Transverse colon (tissue), 4 donors: ENCODE measurements at regions not wholly inside any gene's neighbourhood (a gene's known extent, or its start where the extent isn't known, plus 50 kb on each side); places are given as distances from the start of the nearest gene placed in this dataset.

ENCODE experiments used
- DNase-seq: peaks from one replicate; pipeline ENCODE4 v3.0.0-alpha.2; 2019
- H3K27ac ChIP-seq, 4 donors: fragments of 200-600 bp; sonication (generic); 2 replicates each; pipeline ENCODE4 v1.5.1; 2016 to 2018; ENCODE audit warnings: inconsistent platforms in 4 of 4
- H3K27me3 ChIP-seq: fragments of 200-600 bp; sonication (generic); 2 replicates; pipeline ENCODE4 v1.5.1; 2017; ENCODE audit warnings: inconsistent platforms
- H3K36me3 ChIP-seq, 4 donors: fragments of 200-600 bp; sonication (generic); 2 replicates each; pipeline ENCODE4 v1.5.1; 2017 to 2019; ENCODE audit warnings: inconsistent platforms in 4 of 4
- H3K4me1 ChIP-seq, 4 donors: fragments of 200-600 bp; sonication (generic); 2 replicates each; pipeline ENCODE4 v1.5.1; 2017 to 2020; ENCODE audit warnings: inconsistent platforms in 4 of 4
- H3K4me3 ChIP-seq, 4 donors: fragments of 200-600 bp; sonication (generic); 1 replicate in 1 of 4; 2 replicates in 3 of 4; pipeline versions ENCODE4 v1.5.1 to v1.6.1; 2017 to 2019; ENCODE audit warnings: inconsistent platforms in 4 of 4
- H3K9me3 ChIP-seq, 2 donors: fragments of 200-600 bp; sonication (generic); 2 replicates each; pipeline ENCODE4 v1.5.1; 2017 to 2019; ENCODE audit warnings: inconsistent platforms in 2 of 2
- CTCF ChIP-seq, 5 experiments: fragments of 200-600 bp in 3 of 5; fragments of 450-650 bp in 2 of 5; sonication (generic) in 3 of 5; IDR thresholded peaks; 1 replicate in 2 of 5; 2 replicates in 3 of 5; pipeline ENCODE4 v1.5.1; 2016 to 2017; ENCODE audit warnings: antibody characterized with exemption in 5 of 5, inconsistent platforms in 3 of 5, mild to moderate bottlenecking in 2 of 5, moderate library complexity in 1 of 5
- EP300 ChIP-seq: sonication (generic); formaldehyde crosslinking; IDR thresholded peaks from one replicate; pipeline ENCODE4 v1.6.1; 2017; ENCODE audit warnings: antibody characterized with exemption, low read depth
- POLR2A ChIP-seq: fragments of 450-650 bp; IDR thresholded peaks from one replicate; pipeline ENCODE4 v1.6.1; 2016; ENCODE audit warnings: antibody characterized with exemption, mild to moderate bottlenecking, moderate library complexity
- POLR2AphosphoS5 ChIP-seq, 3 donors: sonication (generic); formaldehyde crosslinking; IDR thresholded peaks; one replicate each; pipeline ENCODE4 v1.6.1; 2016; ENCODE audit warnings: antibody characterized with exemption in 3 of 3
- WGBS, 2 donors: methylation state at CpG; one replicate each; pipeline ENCODE4 v1.1.5; 2018; ENCODE audit warnings: low coverage in 1 of 2; 5-methylcytosine and 5-hydroxymethylcytosine counted together
- in situ Hi-C, 4 donors: fragments of 200-750 bp; cut with MboI; loops; one replicate each; pipeline versions ENCODE4 v1.15.0 to v1.15.1; 2017; ENCODE audit warnings: low sequenced_read_pairs in 3 of 4, low pct_ligation_motif_present in 1 of 4, low pct_unique_long_range_greater_than_20kb in 1 of 4
- intact Hi-C: fragments of 100-400 bp; cut with DNase I; formaldehyde crosslinking; loops from one replicate; pipeline ENCODE4 v1.15.1; 2023; ENCODE audit warnings: low total_unique reads

GRCh38 chr2:34244195-34244594 is 645.1 kb upstream of the FAM98A start:
- TF ChIP-seq POLR2AphosphoS5 (IDR thresholded peaks at IDR 0.05) (no peak), CTCF (IDR thresholded peaks at IDR 0.05) (no peak)
- no peak for DNase-seq
- no peaks in the 10 kb centered on the region for H3K27me3 ChIP-seq
- no peaks in the 10 kb centered on the region for H3K9me3 ChIP-seq
- no peak overlapping the region for H3K27ac ChIP-seq
- H3K4me3 ChIP-seq: no peak overlapping the region
- H3K36me3 ChIP-seq: no peaks in the 10 kb centered on the region
- in situ Hi-C loops (no loop called here), intact Hi-C loops (no loop called here)
- peaks cover 0 to 16% (median 11%) of the 10 kb centered on the region in 4 donors for H3K4me1 ChIP-seq
- WGBS, 2 donors: 85 to 93% methylated on average over 3 of the region's 3 CpGs

- 27 to 37% methylated on average over 3 of the region's 3 CpGs for WGBS, 2 donors
These were observed 643.6 kb upstream of the FAM98A start for GRCh38 chr2:34242763-34243123.

GRCh38 chr2:34241905-34242762 is 643.0 kb upstream of the FAM98A start:
- H3K36me3 ChIP-seq: no peaks in the 10 kb centered on the region
- 53 to 68% methylated on average over 6 of the region's 6 CpGs for WGBS, 2 donors
- no peak for DNase-seq
- no peak for TF ChIP-seq EP300
- no peak for TF ChIP-seq CTCF (IDR thresholded peaks at IDR 0.05)
- TF ChIP-seq POLR2A: no peak
- no peak for TF ChIP-seq POLR2AphosphoS5 (IDR thresholded peaks at IDR 0.05)
- peaks cover 0 to 16% (median 11%) of the 10 kb centered on the region in 4 donors for H3K4me1 ChIP-seq
- intact Hi-C loops (no loop called here), in situ Hi-C loops (no loop called here)
- no peak overlapping the region for H3K4me3 ChIP-seq
- H3K9me3 ChIP-seq: no peaks in the 10 kb centered on the region
- H3K27me3 ChIP-seq: no peaks in the 10 kb centered on the region
- H3K27ac ChIP-seq: peak overlapping the region; percentile 5 to 39 (median 28)

More at GRCh38 chr2:34242763-34243123, 643.6 kb upstream of the FAM98A start:
- Histone ChIP-seq H3K4me1 (peaks cover 0 to 16% (median 11%) of the 10 kb centered on the region in 4 donors), H3K4me3 (no peak overlapping the region), H3K36me3 (no peaks in the 10 kb centered on the region), H3K27ac (peak overlapping the region in 2 of 4 donors; percentile 21 to 36), H3K27me3 (no peaks in the 10 kb centered on the region), H3K9me3 (no peaks in the 10 kb centered on the region)
- DNase-seq: peak; percentile 33
- no peak for TF ChIP-seq POLR2A
- no peak for TF ChIP-seq POLR2AphosphoS5 (IDR thresholded peaks at IDR 0.05)
- TF ChIP-seq CTCF (IDR thresholded peaks at IDR 0.05): no peak
- TF ChIP-seq EP300: no peak
- in situ Hi-C loops: no loop called here
- intact Hi-C loops: no loop called here

- DNase-seq: no peak
- Histone ChIP-seq H3K27me3 (no peaks in the 10 kb centered on the region), H3K27ac (no peak overlapping the region), H3K9me3 (no peaks in the 10 kb centered on the region), H3K36me3 (no peaks in the 10 kb centered on the region), H3K4me1 (peaks cover 0 to 16% (median 11%) of the 10 kb centered on the region in 4 donors), H3K4me3 (no peak overlapping the region)
- in situ Hi-C loops: no loop called here
- no peak for TF ChIP-seq POLR2AphosphoS5 (IDR thresholded peaks at IDR 0.05)
- no peak for TF ChIP-seq EP300
- TF ChIP-seq POLR2A: no peak
- TF ChIP-seq CTCF (IDR thresholded peaks at IDR 0.05): no peak
- 63 to 73% methylated on average over 1 of the region's 1 CpG for WGBS, 2 donors
- intact Hi-C loops: no loop called here
These were observed 640.4 kb upstream of the FAM98A start for GRCh38 chr2:34239511-34239910.
